ENCODE measurements at regions not wholly inside any gene's neighbourhood (a gene's known extent, or its start where the extent isn't known, plus 50 kb on each side); places are given as distances from the start of the nearest gene placed in this dataset.

DNA sequence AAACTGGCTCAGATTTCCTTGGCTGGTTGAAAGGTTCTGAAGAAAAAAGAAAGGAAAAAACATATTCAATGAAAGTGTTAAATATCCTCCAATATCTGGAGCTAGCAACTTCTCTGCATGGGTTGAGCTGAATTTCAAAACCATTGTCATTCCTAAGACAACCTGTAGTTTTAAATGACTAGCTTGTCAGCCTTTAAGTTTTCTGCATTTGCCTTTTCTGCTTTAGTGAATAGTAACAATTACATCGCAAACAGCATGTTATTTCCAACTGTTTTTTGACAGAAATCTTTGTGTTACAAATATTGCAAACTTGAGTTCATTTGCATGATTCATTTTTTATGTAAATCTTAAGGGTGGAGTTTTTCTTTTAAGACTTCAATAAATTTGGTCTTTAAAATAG is 852.3 kb upstream of the CELF2 start:
- Histone ChIP-seq H3K4me3 (ENCODE audit: low read length in 2 of 2) (no peak overlapping the region), H3K27me3 (ENCODE audit: control insufficient read depth in 1 of 2, insufficient read depth in 2 of 2, low read length in 2 of 2) (no peaks in the 10 kb centered on the region), H3K9ac (ENCODE audit: low read length in 2 of 2) (no peak overlapping the region)

DNA sequence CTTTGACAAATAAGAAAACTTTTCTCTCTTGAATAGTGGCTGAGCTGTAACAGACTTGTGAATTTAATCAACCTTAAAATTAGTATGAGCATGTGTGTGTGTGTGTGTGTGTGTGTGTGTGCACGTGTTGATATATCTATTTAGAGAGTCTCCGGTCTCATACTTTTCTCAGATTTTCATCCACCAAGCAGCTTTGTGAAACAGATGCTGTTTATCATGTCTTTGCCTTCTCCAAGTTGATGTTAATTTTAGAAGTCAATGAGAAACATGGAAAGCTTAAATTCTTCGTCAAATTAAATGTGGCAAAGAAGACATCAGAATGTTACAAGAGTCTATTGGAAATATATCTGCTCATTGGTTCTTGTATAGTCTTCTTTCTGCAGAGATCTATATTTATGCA is 839.2 kb upstream of the CELF2 start:
- no peak overlapping the region for H3K27ac ChIP-seq (ENCODE audit: low read length)
- no peak overlapping the region for H3K4me3 ChIP-seq (ENCODE audit: low read length in 2 of 2)
- H3K9me3 ChIP-seq (ENCODE audit: control insufficient read depth in 2 of 2, low read length in 2 of 2): peaks cover 0 to 2% of the 10 kb centered on the region in 2 donors
- no peak overlapping the region for H3K9ac ChIP-seq (ENCODE audit: low read length in 2 of 2)
- H3K27me3 ChIP-seq (ENCODE audit: control insufficient read depth in 1 of 2, insufficient read depth in 2 of 2, low read length in 2 of 2): no peaks in the 10 kb centered on the region
- no peaks in the 10 kb centered on the region for H3K36me3 ChIP-seq (ENCODE audit: control insufficient read depth in 2 of 2, insufficient read depth in 2 of 2, low read length in 2 of 2)
- H3K4me1 ChIP-seq (ENCODE audit: control insufficient read depth, insufficient read depth, low read length): no peaks in the 10 kb centered on the region

More for the DNA sequence above, 852.3 kb upstream of the CELF2 start:
- Histone ChIP-seq H3K36me3 (ENCODE audit: control insufficient read depth in 2 of 2, insufficient read depth in 2 of 2, low read length in 2 of 2) (no peaks in the 10 kb centered on the region), H3K27ac (ENCODE audit: low read length) (no peak overlapping the region), H3K9me3 (ENCODE audit: control insufficient read depth in 2 of 2, low read length in 2 of 2) (no peaks in the 10 kb centered on the region), H3K4me1 (ENCODE audit: control insufficient read depth, insufficient read depth, low read length) (no peaks in the 10 kb centered on the region)

DNA sequence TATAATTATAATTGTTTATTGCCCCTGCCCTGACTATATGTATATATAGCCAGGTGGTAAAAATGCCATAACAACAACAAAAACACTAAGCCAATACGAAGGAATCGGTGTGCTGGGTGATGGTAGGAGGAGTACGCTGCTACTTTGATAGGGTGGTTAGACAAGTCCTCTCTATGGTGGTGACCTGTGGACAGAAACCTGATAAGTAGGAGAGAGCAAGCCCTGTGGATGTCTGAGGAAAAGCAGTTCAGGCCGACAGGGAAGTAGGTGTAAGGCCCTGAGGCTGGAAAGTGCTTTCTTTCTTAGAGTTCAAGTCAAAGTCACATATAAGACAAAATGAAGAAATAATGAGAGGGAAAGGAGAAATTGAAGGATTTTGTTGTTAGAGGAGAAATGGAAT is 823.8 kb upstream of the CELF2 start:
- no peaks in the 10 kb centered on the region for H3K27me3 ChIP-seq (ENCODE audit: control insufficient read depth in 1 of 2, insufficient read depth in 2 of 2, low read length in 2 of 2)
- H3K9ac ChIP-seq (ENCODE audit: low read length in 2 of 2): no peak overlapping the region
- H3K4me3 ChIP-seq (ENCODE audit: low read length in 2 of 2): no peak overlapping the region
- no peaks in the 10 kb centered on the region for H3K9me3 ChIP-seq (ENCODE audit: control insufficient read depth in 2 of 2, low read length in 2 of 2)
- H3K4me1 ChIP-seq (ENCODE audit: control insufficient read depth, insufficient read depth, low read length): no peaks in the 10 kb centered on the region
- no peak overlapping the region for H3K27ac ChIP-seq (ENCODE audit: low read length)
- no peaks in the 10 kb centered on the region for H3K36me3 ChIP-seq (ENCODE audit: control insufficient read depth in 2 of 2, insufficient read depth in 2 of 2, low read length in 2 of 2)

DNA sequence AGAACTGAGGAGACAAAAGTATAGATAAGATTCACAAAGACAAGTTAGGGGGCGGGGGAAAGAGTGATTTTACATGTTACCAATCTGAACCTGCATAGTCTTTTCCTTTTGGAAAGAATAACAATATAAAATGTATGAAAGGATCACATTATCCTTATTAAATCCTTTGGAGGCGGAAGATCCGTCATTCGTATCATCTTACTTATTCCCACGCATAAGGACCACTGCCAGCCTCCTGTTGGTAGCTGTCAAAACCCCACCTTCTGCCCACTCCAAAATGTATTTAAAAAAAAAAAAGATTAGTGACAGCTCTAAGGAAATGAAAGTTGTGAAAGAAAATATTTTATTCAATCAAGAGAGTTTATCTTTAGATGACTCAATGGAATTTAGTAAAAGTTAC is 821.0 kb upstream of the CELF2 start:
- Histone ChIP-seq H3K27me3 (ENCODE audit: control insufficient read depth in 1 of 2, insufficient read depth in 2 of 2, low read length in 2 of 2) (no peaks in the 10 kb centered on the region), H3K36me3 (ENCODE audit: control insufficient read depth in 2 of 2, insufficient read depth in 2 of 2, low read length in 2 of 2) (no peaks in the 10 kb centered on the region), H3K9me3 (ENCODE audit: control insufficient read depth in 2 of 2, low read length in 2 of 2) (no peaks in the 10 kb centered on the region), H3K4me1 (ENCODE audit: control insufficient read depth, insufficient read depth, low read length) (no peaks in the 10 kb centered on the region), H3K9ac (ENCODE audit: low read length in 2 of 2) (no peak overlapping the region), H3K27ac (ENCODE audit: low read length) (no peak overlapping the region), H3K4me3 (ENCODE audit: low read length in 2 of 2) (no peak overlapping the region)

GRCh38 chr10:10197423-10197822 is 820.2 kb upstream of the CELF2 start:
- Histone ChIP-seq H3K4me3 (ENCODE audit: low read length in 2 of 2) (no peak overlapping the region), H3K36me3 (ENCODE audit: control insufficient read depth in 2 of 2, insufficient read depth in 2 of 2, low read length in 2 of 2) (no peaks in the 10 kb centered on the region), H3K27me3 (ENCODE audit: control insufficient read depth in 1 of 2, insufficient read depth in 2 of 2, low read length in 2 of 2) (no peaks in the 10 kb centered on the region), H3K9ac (ENCODE audit: low read length in 2 of 2) (no peak overlapping the region), H3K4me1 (ENCODE audit: control insufficient read depth, insufficient read depth, low read length) (no peaks in the 10 kb centered on the region), H3K27ac (ENCODE audit: low read length) (no peak overlapping the region), H3K9me3 (ENCODE audit: control insufficient read depth in 2 of 2, low read length in 2 of 2) (no peaks in the 10 kb centered on the region)

DNA sequence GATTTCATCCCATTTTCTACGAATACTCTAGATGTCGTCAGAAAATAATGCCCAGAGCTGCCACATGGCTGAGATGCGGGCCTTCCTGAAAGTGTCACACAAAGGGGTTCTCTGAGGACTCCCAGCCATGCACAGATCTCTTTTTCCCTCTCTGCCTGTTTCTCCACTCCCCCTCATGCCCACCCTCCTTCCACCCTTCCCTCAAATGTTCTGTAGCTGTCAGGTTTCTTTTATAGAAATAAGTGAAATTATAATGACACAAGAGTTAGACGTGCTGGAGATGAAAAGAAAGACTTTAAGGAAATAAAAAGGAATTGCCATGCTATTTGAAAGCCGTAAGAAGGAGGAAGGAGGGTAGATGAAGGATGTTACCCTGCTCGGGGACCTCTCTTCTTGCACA is 819.3 kb upstream of the CELF2 start:
- Histone ChIP-seq H3K9me3 (ENCODE audit: control insufficient read depth in 2 of 2, low read length in 2 of 2) (no peaks in the 10 kb centered on the region), H3K4me3 (ENCODE audit: low read length in 2 of 2) (no peak overlapping the region), H3K4me1 (ENCODE audit: control insufficient read depth, insufficient read depth, low read length) (no peaks in the 10 kb centered on the region), H3K9ac (ENCODE audit: low read length in 2 of 2) (no peak overlapping the region), H3K27me3 (ENCODE audit: control insufficient read depth in 1 of 2, insufficient read depth in 2 of 2, low read length in 2 of 2) (no peaks in the 10 kb centered on the region), H3K36me3 (ENCODE audit: control insufficient read depth in 2 of 2, insufficient read depth in 2 of 2, low read length in 2 of 2) (no peaks in the 10 kb centered on the region), H3K27ac (ENCODE audit: low read length) (no peak overlapping the region)

- no peak overlapping the region for H3K27ac ChIP-seq (ENCODE audit: low read length)
- H3K36me3 ChIP-seq (ENCODE audit: control insufficient read depth in 2 of 2, insufficient read depth in 2 of 2, low read length in 2 of 2): no peaks in the 10 kb centered on the region
- no peak overlapping the region for H3K4me3 ChIP-seq (ENCODE audit: low read length in 2 of 2)
- no peaks in the 10 kb centered on the region for H3K9me3 ChIP-seq (ENCODE audit: control insufficient read depth in 2 of 2, low read length in 2 of 2)
- no peaks in the 10 kb centered on the region for H3K4me1 ChIP-seq (ENCODE audit: control insufficient read depth, insufficient read depth, low read length)
- no peaks in the 10 kb centered on the region for H3K27me3 ChIP-seq (ENCODE audit: control insufficient read depth in 1 of 2, insufficient read depth in 2 of 2, low read length in 2 of 2)
- H3K9ac ChIP-seq (ENCODE audit: low read length in 2 of 2): no peak overlapping the region
Measured at GRCh38 chr10:10204415-10204814, 813.3 kb upstream of the CELF2 start.

DNA sequence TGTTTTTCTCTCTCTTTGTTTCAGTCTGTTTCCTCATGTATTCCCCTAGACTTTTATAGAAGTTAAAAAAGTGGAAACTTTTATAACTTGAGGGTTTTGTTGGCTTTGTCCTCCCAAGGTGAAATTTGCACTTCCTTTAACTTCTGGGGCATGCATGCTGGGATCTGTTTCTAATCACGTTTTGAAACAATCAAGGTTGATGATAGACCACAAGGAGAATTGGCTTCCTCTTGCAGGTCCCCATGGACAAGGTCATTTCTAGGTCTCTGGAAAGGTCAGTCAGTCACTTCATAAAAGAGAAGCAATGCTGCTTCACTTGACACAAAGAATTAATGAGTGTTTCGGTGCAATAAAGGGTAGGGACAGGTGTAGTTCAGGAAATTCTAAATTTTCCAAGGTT is 811.8 kb upstream of the CELF2 start:
- no peak overlapping the region for H3K9ac ChIP-seq (ENCODE audit: low read length in 2 of 2)
- H3K27me3 ChIP-seq (ENCODE audit: control insufficient read depth in 1 of 2, insufficient read depth in 2 of 2, low read length in 2 of 2): no peaks in the 10 kb centered on the region
- no peak overlapping the region for H3K4me3 ChIP-seq (ENCODE audit: low read length in 2 of 2)
- no peaks in the 10 kb centered on the region for H3K9me3 ChIP-seq (ENCODE audit: control insufficient read depth in 2 of 2, low read length in 2 of 2)
- H3K36me3 ChIP-seq (ENCODE audit: control insufficient read depth in 2 of 2, insufficient read depth in 2 of 2, low read length in 2 of 2): no peaks in the 10 kb centered on the region
- H3K27ac ChIP-seq (ENCODE audit: low read length): no peak overlapping the region
- H3K4me1 ChIP-seq (ENCODE audit: control insufficient read depth, insufficient read depth, low read length): no peaks in the 10 kb centered on the region

GRCh38 chr10:10207538-10207937 is 810.1 kb upstream of the CELF2 start:
- no peaks in the 10 kb centered on the region for H3K36me3 ChIP-seq (ENCODE audit: control insufficient read depth in 2 of 2, insufficient read depth in 2 of 2, low read length in 2 of 2)
- H3K27ac ChIP-seq (ENCODE audit: low read length): no peak overlapping the region
- no peak overlapping the region for H3K4me3 ChIP-seq (ENCODE audit: low read length in 2 of 2)
- H3K9me3 ChIP-seq (ENCODE audit: control insufficient read depth in 2 of 2, low read length in 2 of 2): no peaks in the 10 kb centered on the region
- H3K27me3 ChIP-seq (ENCODE audit: control insufficient read depth in 1 of 2, insufficient read depth in 2 of 2, low read length in 2 of 2): no peaks in the 10 kb centered on the region
- H3K4me1 ChIP-seq (ENCODE audit: control insufficient read depth, insufficient read depth, low read length): no peaks in the 10 kb centered on the region
- no peak overlapping the region for H3K9ac ChIP-seq (ENCODE audit: low read length in 2 of 2)

- Histone ChIP-seq H3K27ac (ENCODE audit: low read length) (no peak overlapping the region), H3K36me3 (ENCODE audit: control insufficient read depth in 2 of 2, insufficient read depth in 2 of 2, low read length in 2 of 2) (no peaks in the 10 kb centered on the region), H3K9me3 (ENCODE audit: control insufficient read depth in 2 of 2, low read length in 2 of 2) (no peaks in the 10 kb centered on the region), H3K9ac (ENCODE audit: low read length in 2 of 2) (no peak overlapping the region), H3K27me3 (ENCODE audit: control insufficient read depth in 1 of 2, insufficient read depth in 2 of 2, low read length in 2 of 2) (no peaks in the 10 kb centered on the region), H3K4me3 (ENCODE audit: low read length in 2 of 2) (no peak overlapping the region), H3K4me1 (ENCODE audit: control insufficient read depth, insufficient read depth, low read length) (no peaks in the 10 kb centered on the region)
Measured at GRCh38 chr10:10208196-10208595, 809.5 kb upstream of the CELF2 start.

DNA sequence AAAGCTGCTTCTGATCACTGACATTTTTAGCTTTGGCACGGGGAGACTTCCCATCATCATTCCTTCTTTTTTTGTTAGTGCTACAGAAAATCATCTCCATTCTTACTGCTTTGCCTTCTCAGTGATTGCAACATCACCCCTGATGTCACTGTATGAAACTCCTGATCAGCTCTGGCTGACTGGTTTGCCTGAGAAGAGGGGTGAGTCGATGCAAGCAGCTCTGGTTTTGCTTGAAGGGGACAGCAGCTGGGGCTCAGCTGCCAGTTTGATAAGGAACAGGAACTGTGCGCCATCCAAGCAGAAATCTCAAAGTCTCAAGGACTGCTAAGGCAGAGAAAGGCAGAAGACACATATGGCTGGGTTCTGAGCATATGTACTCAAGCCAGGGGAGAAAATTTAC is 808.5 kb upstream of the CELF2 start:
- Histone ChIP-seq H3K9me3 (ENCODE audit: control insufficient read depth in 2 of 2, low read length in 2 of 2) (no peaks in the 10 kb centered on the region), H3K9ac (ENCODE audit: low read length in 2 of 2) (no peak overlapping the region), H3K27ac (ENCODE audit: low read length) (no peak overlapping the region), H3K4me3 (ENCODE audit: low read length in 2 of 2) (no peak overlapping the region), H3K36me3 (ENCODE audit: control insufficient read depth in 2 of 2, insufficient read depth in 2 of 2, low read length in 2 of 2) (no peaks in the 10 kb centered on the region), H3K27me3 (ENCODE audit: control insufficient read depth in 1 of 2, insufficient read depth in 2 of 2, low read length in 2 of 2) (no peaks in the 10 kb centered on the region), H3K4me1 (ENCODE audit: control insufficient read depth, insufficient read depth, low read length) (no peaks in the 10 kb centered on the region)

DNA sequence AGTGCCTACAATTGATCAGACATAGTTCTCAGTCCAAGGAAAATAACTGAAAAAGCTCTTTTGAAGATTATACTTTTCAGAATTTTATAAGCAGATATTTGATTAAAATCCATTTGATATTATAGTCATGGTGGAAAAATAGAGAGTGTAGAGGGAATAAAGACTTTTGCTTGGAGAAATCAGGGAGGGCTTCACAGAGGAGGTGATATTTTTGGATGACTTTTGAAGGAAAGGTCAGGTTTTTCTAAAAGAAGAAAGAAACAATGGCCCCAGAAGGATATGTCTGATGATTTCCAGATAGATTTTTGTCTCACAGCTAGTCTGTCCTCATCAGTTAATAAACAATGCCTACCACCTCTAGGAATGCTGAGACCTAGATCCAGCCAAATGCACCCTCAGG is 806.3 kb upstream of the CELF2 start:
- Histone ChIP-seq H3K9ac (ENCODE audit: low read length in 2 of 2) (no peak overlapping the region), H3K27ac (ENCODE audit: low read length) (no peak overlapping the region), H3K4me3 (ENCODE audit: low read length in 2 of 2) (no peak overlapping the region), H3K36me3 (ENCODE audit: control insufficient read depth in 2 of 2, insufficient read depth in 2 of 2, low read length in 2 of 2) (no peaks in the 10 kb centered on the region), H3K4me1 (ENCODE audit: control insufficient read depth, insufficient read depth, low read length) (no peaks in the 10 kb centered on the region), H3K27me3 (ENCODE audit: control insufficient read depth in 1 of 2, insufficient read depth in 2 of 2, low read length in 2 of 2) (no peaks in the 10 kb centered on the region), H3K9me3 (ENCODE audit: control insufficient read depth in 2 of 2, low read length in 2 of 2) (no peaks in the 10 kb centered on the region)
